Mucosa of gallbladder (tissue), 1 donor: ENCODE measurements at regions not wholly inside any gene's neighbourhood (a gene's known extent, or its start where the extent isn't known, plus 50 kb on each side); places are given as distances from the start of the nearest gene placed in this dataset.

Experiments used
- DNase-seq: peaks from one replicate; pipeline ENCODE4 v3.0.0-alpha.2; 2020; ENCODE audit warnings: low spot score
- donor health status: DM: no; HTN: no; CAD: no.

DNA sequence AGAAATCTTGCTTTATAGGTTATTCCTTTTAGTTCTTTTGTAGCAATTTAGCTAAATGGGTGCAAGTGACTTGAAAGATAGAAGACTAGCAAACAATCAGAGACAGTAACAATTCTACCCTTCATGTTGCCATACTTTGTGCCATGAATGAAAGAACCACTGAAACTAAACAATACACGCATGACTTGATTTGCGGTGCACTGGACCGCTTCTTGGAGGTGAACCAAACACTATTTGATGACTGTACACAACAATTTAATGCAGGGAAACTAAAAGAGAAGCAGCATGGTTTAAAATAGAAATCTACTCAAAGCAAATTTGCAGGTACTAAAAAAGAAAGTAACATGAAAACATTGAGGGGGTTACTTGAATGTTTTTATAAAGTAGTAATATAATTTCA is 331.0 kb upstream of the RARB start:
- no peak for DNase-seq

DNA sequence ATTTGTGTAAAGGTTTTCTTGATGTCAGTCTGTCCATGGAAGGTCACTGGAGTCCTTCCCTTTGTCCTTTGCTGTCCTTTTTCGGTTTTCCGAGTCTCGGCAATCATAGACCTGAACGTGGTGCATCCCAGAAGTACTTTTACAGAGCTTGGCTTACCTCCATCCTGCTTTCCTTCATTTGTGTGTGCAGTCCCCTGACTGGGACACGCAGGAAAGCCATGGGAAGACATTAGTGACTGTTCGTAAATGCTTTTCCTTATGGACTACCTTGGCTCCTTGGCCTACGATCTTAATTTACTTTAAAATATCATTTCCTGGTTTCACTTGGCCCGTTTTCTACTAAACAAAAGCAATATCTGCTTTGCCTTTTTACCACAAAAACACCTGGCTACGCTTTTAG is 328.4 kb upstream of the RARB start:
- DNase-seq = no peak

DNA sequence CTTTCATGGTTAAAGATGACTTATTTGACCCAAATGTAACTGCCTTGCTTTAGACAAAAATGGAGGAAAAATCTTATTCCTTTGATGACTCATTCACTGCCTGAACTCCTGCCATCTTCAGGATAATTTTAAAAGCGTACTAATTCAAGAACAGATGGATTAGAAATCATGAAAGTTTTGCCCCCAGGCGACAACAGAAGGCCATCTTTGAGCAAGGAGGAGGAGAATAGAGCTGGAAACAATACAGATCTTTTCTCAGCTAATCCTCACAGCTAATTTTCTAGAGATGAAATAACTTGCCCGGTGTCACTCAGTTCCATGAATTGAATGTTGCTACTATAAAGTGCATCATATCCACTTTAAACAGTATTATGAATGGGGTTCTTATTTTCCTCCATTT is 324.7 kb upstream of the RARB start:
- DNase-seq = no peak

DNA sequence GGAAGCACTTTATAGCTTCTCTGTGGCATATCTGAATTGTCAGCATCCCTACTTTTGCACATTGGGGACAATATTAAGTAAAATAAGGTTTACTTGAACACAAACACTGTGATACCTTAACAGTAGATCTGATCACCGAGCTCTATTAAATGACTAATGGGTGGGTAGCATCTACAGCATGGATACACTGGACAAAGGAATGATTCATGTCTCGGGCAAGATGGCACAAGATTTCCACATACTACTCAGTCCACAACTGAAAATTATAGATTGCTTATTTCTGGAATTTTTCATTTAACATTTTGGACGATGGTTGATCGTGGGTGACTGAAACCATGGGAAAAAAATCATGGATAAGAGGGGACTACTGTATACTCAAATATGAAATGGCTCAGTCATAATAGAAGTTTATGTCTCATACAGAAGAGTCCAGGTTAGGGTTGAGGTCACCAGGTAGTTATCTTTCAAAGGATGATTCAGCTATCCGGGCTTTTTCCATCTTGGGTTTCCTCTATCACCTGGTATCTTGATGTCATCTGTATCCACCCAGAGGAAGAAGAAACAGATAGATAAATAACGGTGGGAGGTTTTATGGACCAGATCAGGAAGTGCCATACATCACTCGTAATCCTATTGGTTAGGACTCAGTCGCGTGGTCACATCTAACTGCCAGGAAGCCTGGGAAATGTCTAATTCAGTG is 320.0 kb upstream of the RARB start:
- DNase-seq = no peak

DNA sequence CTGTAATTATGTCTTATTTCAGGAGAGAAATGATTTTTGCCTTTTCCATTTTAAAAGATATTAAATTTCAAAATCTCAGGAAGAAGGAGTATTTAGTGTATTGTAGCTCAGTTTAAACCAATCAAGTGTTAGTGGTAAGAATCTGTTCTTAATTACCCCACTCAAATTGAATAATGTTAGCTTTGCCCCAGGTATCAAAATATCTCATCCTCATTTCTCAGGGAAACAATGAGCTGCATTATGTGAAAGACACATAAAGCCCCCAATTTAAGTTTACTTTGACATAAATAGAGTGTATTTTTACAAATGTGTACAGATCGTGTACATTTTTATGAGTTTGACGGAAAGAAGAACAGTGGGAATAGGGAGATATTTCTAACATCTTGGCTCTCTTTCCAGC is 317.4 kb upstream of the RARB start:
- no peak for DNase-seq

DNA sequence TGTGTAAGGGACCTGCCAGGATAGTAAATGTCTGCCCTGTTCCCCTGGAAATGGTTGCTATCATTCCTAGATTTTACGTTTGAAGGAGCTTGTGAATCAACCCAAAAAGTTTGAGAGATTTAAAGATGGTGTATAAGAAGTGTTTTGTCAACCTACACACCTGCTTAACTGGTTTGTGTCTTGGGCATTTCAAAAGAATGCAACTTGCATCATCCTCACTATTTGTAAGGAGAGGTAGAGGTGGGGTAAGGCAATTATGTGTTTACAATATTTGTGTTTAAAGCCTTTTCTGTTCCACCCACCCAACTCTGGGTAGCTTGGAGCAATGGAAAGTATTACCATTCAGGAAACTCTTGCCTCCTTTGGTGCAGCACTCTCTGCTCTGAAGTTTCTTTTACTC is 314.2 kb upstream of the RARB start:
- no peak for DNase-seq

DNA sequence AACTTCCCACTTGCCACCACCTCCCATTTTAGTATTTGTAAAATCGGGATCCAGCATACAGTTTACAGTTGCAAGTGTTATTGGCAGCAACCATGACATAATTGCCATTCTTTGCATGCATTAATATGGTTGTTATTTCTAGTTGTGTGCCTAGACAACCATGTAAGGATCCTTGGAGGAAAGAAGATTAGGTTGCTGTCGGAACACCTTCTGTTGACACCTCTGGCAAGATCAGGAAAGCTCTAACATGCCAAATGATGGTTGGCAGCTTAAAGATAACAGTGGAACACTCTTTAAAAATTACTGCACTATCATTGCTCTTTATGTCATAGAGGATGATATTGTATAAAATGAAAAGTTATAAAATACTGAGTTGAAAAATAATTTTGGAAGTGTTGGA is 313.5 kb upstream of the RARB start:
- no peak for DNase-seq

DNA sequence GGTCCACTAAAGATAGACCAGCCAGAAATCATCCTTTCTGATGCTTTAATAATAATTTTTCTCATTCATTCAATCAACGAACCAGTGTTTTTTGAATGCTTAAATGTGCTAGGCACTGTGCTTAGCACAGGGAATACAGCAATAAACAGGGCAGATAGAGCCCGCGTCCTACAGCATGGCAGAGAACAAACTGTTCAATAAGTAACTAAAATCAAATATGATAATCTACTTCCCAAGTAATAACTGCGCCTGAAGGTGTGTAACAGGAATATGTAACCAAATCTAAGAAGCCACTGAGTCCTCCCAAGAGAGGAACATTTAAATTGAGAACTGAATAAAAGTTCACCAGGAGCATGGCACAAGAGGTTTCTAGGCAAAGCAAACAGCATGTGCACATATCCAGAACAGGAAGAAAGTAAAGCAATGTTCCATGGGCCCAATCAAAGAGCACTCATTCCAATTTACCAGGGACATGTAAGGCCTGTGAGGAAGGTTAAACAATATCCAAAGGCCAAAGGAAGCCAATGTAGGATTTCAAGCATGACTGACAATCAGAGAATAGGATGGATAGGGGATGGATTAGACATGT is 311.0 kb upstream of the RARB start:
- DNase-seq = no peak

DNA sequence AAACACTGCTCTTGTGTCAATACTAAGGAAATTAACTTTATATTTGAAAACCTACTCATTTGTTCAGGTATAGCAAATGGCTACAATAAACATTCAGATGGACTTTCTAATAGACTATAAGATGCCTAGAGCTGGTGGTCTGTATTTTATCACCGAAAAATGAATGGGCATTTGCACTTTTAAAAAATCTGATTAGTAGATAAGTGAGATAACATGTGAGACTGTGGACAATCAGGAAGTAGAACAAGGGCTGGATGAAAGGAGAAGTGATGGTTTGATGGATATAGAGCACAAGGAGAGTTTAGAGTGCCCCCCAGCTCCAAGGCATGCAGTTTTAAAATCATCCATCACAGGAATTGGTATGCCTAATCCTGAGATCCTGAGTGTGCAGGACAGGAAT is 308.4 kb upstream of the RARB start:
- no peak for DNase-seq

DNA sequence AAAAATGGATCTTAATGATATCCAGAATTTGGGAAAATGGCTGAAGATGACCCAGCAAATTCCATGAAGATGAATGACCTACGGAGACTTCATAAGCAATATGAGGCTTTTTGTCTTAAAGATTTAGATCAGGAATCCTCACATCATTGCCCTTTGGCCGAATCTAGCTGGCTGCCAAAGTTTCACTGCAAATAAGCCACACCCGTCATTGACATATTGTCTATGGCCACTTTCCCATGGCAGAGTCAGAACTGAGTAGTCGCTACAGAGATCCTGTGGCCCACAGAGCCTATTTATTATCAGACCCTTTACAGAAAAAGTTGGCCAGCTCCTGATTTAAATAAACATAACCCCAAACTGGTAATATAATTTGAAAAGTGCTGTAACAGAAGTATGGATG is 307.4 kb upstream of the RARB start:
- DNase-seq = peak; percentile 52

DNA sequence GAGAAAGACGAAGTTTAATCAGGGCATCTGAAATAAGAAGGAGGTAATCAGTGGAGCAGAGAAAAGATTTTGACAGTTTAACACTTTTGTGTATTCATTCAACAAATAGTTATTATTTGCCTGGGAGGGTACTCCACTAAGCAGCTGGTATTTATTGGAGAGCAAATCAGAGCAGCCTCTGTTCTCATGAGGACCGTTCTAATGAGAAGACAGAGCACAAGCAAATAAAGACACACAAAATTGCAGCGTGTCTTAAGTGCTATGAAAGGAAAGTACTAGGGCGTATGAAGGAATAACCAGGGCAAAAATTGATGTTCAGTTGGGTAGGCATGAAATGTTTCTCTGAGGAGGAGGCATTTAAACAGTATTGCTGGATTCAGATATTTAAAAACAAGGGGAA is 302.9 kb upstream of the RARB start:
- no peak for DNase-seq

DNA sequence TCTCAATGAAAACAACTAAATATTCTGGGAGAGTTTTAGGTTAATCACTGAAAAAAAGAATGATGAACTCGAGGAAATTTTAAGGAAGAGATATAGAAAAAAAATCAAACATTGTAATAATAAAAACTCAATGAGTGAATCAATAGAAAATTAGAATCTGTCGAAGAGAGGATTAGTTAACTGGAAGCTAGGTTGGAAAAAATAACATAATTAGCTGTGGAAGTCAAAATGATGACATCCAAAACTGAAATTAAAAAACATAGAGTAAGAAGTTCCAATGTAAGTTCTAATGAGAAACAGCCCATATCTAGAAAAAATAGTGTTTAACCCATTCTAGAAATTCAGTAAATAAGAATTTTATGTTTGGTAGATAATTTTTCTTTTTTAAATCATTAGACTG is 299.3 kb upstream of the RARB start:
- no peak for DNase-seq

DNA sequence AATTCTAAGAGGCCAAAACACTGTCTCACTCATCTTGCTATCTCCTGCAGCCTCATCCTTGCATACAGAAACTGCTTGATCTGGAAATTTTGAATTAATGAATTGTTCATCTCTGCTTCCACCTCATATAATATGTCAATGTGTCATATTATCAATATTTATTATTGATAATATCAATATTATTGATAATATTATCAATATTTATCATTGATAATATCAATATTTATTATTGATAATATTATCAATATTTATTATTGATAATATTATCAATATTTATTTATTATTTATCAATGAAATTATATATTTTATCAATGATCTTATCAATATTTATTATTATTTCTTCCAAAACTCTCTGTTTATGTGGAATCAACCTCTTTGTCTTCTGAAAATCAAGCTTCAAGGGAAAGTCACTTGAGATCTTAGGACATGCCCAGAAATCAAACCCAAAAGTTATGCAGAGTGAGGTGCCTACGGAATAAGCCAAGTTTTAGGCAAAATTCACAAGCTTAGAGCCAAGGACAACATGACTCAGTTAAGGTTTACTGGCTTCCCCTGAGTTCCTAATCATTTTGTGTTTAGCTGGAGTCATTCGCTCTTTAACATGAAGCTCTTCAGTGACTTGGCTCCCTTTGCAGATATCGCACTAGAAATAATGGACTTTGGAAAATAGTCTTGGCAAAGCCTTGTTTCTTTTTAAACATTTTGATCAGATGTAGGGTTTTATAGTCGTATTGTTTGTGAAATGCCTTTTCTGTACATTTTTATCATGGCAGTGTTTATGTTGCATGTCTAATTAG is 297.1 kb upstream of the RARB start:
- DNase-seq = no peak

DNA sequence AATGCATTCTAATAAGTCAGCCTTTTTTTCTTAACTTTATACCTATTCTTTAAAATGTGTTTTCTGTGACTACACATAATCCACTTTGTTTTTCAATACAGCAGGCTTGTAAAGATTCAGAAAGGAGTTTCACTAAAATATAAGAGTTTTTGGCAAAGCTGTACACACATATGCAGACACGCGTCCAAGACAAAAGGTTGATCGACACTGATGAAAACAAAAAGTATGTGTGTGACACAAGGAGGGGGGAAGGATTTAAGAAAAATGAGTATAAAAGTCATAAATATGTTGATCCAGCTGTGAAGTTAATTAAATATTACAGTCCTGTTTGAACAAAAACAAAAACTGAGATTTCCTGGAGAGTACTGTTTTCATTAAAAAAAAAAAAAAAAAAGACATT is 294.5 kb upstream of the RARB start:
- no peak for DNase-seq

DNA sequence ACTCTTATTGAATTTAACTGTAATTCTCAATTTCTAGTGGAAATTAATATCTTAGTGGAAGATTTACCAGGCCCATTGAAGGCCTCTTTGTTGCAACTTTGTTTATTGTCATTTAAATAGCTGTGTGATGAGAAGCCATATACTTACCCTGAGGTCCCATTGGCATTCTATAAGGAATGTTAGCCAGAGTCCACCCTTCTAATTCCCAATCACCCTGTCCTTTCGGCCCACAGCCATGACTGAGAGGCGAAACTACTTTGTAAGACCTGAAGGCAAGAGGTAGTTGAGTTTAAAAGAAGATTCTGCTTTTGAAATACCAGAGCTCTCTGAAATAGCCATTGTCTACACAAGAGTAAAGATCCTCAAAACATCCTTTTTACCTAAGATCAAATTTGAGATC is 290.5 kb upstream of the RARB start:
- no peak for DNase-seq

DNA sequence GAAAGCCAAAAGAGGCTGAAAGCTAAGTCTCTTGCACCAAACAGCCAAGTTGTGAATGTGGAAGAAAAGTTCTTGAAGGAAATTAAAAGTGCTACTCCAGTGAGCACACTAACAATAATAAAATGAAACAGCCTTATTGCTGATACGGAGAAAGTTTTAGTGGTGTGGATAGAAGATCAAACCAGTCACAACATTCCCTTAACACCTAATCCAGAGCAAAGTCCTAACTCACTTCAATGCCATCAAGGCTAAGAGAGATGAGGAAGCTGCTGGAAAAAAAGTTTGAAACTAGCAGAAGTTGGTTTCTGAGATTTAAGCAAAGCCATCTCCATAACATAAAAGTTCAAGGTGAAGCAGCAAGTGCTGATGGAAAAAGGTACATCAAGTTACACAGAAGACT is 288.8 kb upstream of the RARB start:
- DNase-seq = no peak

DNA sequence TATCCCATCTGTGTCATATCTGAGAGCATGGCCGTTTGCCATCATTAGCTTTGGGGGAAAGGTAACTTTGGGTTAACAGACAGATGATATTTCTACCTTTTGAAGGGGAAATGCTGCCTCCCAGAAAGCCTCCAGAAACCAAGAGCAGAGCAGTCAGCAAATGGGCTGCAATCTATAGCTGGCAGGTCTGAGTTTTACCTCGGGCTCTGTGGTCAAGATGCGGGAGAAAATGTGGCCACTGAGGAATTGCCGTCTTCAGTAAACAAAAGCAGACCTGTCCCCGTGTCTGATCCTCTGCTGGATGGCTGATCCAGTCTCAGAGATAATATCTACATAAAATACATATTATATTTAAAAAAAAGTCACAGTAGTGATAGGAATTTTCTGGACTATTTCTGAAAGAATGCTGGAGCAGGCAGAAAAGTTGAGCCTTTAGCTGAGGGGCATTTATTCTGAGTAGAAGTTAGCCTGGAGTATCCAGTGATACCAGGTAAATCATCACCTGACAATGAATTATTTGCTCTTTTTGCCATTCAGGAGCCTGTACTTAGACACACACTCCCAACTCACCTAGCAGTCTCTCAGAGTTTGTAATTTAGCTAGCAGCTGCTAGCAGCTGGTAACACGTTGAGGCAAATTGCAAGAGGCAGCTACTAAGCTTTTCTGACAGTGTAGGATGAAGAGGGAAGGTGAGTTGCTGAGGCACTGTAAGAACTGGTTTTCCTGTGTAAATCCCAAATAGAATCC is 285.3 kb upstream of the RARB start:
- DNase-seq = no peak

DNA sequence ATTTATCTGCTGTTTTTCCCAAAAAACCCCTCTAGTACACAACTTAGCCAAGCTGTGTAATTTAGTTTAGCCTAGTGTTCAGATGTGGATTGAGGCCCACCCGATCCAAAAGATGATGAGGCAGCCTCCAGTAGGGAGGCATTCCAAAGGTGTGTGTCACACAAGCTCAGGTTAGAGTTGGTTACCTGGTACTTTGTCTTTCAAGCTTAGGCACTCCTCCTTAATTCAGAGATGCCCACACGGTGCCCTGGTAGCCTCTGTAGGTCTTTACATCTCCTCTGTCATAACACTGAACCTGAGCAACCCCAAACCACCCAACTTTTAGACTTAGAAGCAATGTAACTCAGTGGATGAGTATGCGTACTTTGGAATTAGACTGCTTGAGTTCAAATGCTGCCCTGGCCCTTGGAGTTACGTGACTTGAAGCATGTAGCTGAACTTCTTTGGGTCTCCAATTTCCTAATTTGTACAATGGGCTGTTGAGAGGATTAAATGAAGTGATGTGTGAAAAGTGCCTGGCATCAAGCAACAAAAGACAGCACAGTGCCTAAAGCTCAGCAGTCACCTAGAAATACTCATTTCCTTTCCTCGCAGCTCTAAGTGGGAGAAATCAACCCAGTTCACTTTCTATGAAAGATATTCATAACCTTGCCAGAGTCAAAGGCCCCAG is 284.6 kb upstream of the RARB start:
- no peak for DNase-seq

DNA sequence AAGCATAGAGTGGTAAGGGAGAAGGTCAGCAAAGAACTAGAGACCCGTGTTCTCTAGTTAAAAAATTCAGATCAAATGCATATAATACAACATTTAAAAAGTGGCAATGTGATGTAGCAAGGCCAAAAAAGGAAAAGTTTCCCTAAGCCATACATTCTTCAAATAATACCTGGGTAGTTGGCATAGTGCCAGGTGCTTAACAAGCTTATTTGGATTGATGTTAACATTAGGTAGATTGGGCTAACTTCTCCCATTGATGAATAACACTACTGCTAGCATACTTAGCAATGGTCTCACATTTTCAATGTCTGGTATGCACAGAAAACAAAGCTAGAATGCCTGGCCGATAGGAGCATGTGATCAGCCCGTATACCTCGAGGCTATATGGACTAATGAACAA is 283.6 kb upstream of the RARB start:
- DNase-seq = no peak

DNA sequence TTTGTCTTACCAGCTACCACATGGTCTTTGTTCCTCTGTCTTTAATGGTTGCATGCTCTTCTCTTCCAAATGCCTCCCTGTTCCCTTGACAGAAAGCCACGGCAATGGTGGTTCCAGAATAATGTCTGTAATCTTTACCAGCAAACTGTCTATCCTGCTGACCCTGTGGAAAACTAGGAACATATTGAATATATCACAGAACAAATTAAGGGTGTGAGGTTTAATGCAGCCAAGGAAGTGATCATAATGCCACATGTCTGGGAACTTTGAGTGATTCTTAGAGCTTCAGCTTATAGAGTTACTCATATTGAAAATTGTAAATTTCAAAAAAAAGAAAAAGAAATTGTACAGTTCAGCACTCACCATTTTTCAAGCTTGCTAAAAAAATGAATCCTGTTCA is 282.9 kb upstream of the RARB start:
- no peak for DNase-seq

DNA sequence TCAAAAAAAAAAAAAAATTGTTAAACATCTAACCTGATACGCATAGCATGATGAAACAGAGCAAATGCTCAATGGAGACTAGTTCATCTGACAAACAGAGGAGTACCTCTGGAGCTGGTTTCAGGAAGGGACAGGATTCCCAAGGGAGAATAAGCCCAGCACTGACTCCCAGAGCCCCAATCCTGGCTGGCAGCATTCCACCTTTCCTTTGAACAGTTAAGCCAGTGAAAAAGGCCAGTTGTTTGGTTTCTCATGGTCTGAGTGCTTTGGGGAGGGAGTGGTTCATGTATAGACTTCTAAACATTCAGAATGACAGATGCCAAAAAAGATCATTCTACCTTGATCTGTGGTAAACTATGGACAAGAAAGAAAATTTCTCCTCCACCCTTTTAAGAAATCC is 277.9 kb upstream of the RARB start:
- DNase-seq = no peak

DNA sequence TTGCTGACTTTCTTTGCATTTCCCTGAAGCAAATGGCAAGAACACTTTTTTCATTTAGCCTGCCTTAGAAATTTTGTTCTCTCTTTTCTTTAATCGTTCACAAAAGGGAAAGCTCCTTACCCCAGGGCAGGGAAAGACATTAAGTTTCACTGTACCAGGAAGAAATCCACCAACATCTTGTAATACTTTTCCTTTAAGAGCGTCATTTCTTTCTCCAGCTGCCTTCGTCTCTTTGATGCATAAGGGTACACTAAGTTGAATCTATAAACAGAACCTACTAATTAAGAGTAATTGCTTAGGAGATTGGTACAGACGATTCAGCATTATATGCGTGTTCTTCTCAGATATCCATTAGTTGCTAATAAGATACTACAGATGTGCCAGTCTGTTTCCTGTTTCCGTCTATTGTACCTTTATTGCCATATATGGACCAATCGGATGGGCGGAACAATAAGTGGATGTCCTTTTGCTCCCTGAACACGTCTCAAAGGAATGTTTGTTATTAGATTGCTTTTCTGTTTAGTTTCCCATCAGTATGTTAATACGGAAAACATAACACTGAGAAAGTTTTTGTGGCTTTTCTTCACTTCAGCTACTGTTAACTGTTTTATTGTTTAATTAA is 276.7 kb upstream of the RARB start:
- no peak for DNase-seq
